ENCODE measurements at regions not wholly inside any gene's neighbourhood (a gene's known extent, or its start where the extent isn't known, plus 50 kb on each side); places are given as distances from the start of the nearest gene placed in this dataset.
"Not testable (repeated sequence)": the region's sequence is repeated elsewhere in the genome, so short reads cannot be mapped to it uniquely, and the experiment has no call there.

- not testable (repeated sequence) for H3K9ac ChIP-seq (ENCODE audit: low read length); DNase-seq (ENCODE audit: low read depth); H3K4me1 ChIP-seq (ENCODE audit: control insufficient read depth, insufficient read depth, low read length); H3K36me3 ChIP-seq (ENCODE audit: control insufficient read depth, insufficient read depth, low read length, severe bottlenecking); H3K9me3 ChIP-seq (ENCODE audit: control insufficient read depth, low read length); H3K4me3 ChIP-seq (ENCODE audit: low read length); H3K27me3 ChIP-seq (replicated peaks; ENCODE audit: control insufficient read depth, insufficient read depth, low read length)
Observed at GRCh38 chr4:102397056-102397455, 51.8 kb upstream of the SLC39A8 start.

- H3K36me3 ChIP-seq (ENCODE audit: control insufficient read depth, insufficient read depth, low read length, severe bottlenecking): no peaks in the 10 kb centered on the region
- no peak overlapping the region for H3K9ac ChIP-seq (ENCODE audit: low read length)
- DNase-seq (ENCODE audit: low read depth): no peak
- H3K4me1 ChIP-seq (ENCODE audit: control insufficient read depth, insufficient read depth, low read length): peaks cover 3% of the 10 kb centered on the region
- H3K9me3 ChIP-seq (ENCODE audit: control insufficient read depth, low read length): no peaks in the 10 kb centered on the region
- H3K4me3 ChIP-seq (ENCODE audit: low read length): no peak overlapping the region
- H3K27me3 ChIP-seq (replicated peaks; ENCODE audit: control insufficient read depth, insufficient read depth, low read length): no peaks in the 10 kb centered on the region
Observed at GRCh38 chr4:102399021-102399420, 53.7 kb upstream of the SLC39A8 start.

- Histone ChIP-seq H3K9me3 (ENCODE audit: control insufficient read depth, low read length) (no peaks in the 10 kb centered on the region), H3K4me3 (ENCODE audit: low read length) (no peak overlapping the region), H3K36me3 (ENCODE audit: control insufficient read depth, insufficient read depth, low read length, severe bottlenecking) (no peaks in the 10 kb centered on the region), H3K9ac (ENCODE audit: low read length) (no peak overlapping the region), H3K4me1 (ENCODE audit: control insufficient read depth, insufficient read depth, low read length) (peaks cover 17% of the 10 kb centered on the region), H3K27me3 (replicated peaks; ENCODE audit: control insufficient read depth, insufficient read depth, low read length) (no peaks in the 10 kb centered on the region)
- DNase-seq (ENCODE audit: low read depth): no peak
Observed at GRCh38 chr4:102400898-102401297, 55.6 kb upstream of the SLC39A8 start.

- Histone ChIP-seq H3K4me1 (ENCODE audit: control insufficient read depth, insufficient read depth, low read length) (peaks cover 17% of the 10 kb centered on the region), H3K27me3 (replicated peaks; ENCODE audit: control insufficient read depth, insufficient read depth, low read length) (no peaks in the 10 kb centered on the region), H3K9ac (ENCODE audit: low read length) (no peak overlapping the region), H3K36me3 (ENCODE audit: control insufficient read depth, insufficient read depth, low read length, severe bottlenecking) (no peaks in the 10 kb centered on the region), H3K9me3 (ENCODE audit: control insufficient read depth, low read length) (no peaks in the 10 kb centered on the region), H3K4me3 (ENCODE audit: low read length) (no peak overlapping the region)
- DNase-seq (ENCODE audit: low read depth): no peak
Observed at GRCh38 chr4:102402223-102402622, 56.9 kb upstream of the SLC39A8 start.

GRCh38 chr4:102403116-102403515 lies 57.8 kb upstream of the SLC39A8 start:
- Histone ChIP-seq H3K36me3 (ENCODE audit: control insufficient read depth, insufficient read depth, low read length, severe bottlenecking) (no peaks in the 10 kb centered on the region), H3K4me3 (ENCODE audit: low read length) (no peak overlapping the region), H3K4me1 (ENCODE audit: control insufficient read depth, insufficient read depth, low read length) (peaks cover 17% of the 10 kb centered on the region), H3K27me3 (replicated peaks; ENCODE audit: control insufficient read depth, insufficient read depth, low read length) (no peaks in the 10 kb centered on the region), H3K9me3 (ENCODE audit: control insufficient read depth, low read length) (no peaks in the 10 kb centered on the region), H3K9ac (ENCODE audit: low read length) (no peak overlapping the region)
- no peak for DNase-seq (ENCODE audit: low read depth)

GRCh38 chr4:102404431-102404969 lies 59.2 kb upstream of the SLC39A8 start:
- H3K36me3 ChIP-seq (ENCODE audit: control insufficient read depth, insufficient read depth, low read length, severe bottlenecking): no peaks in the 10 kb centered on the region
- DNase-seq (ENCODE audit: low read depth): peak; percentile 85
- no peaks in the 10 kb centered on the region for H3K27me3 ChIP-seq (replicated peaks; ENCODE audit: control insufficient read depth, insufficient read depth, low read length)
- no peaks in the 10 kb centered on the region for H3K9me3 ChIP-seq (ENCODE audit: control insufficient read depth, low read length)
- H3K4me1 ChIP-seq (ENCODE audit: control insufficient read depth, insufficient read depth, low read length): peaks cover 17% of the 10 kb centered on the region
- H3K4me3 ChIP-seq (ENCODE audit: low read length): peak overlapping the region; percentile 6
- peak overlapping the region; percentile 20 for H3K9ac ChIP-seq (ENCODE audit: low read length)

- Histone ChIP-seq H3K9ac (ENCODE audit: low read length) (no peak overlapping the region), H3K4me1 (ENCODE audit: control insufficient read depth, insufficient read depth, low read length) (peaks cover 18% of the 10 kb centered on the region), H3K9me3 (ENCODE audit: control insufficient read depth, low read length) (no peaks in the 10 kb centered on the region), H3K36me3 (ENCODE audit: control insufficient read depth, insufficient read depth, low read length, severe bottlenecking) (no peaks in the 10 kb centered on the region), H3K4me3 (ENCODE audit: low read length) (no peak overlapping the region), H3K27me3 (replicated peaks; ENCODE audit: control insufficient read depth, insufficient read depth, low read length) (no peaks in the 10 kb centered on the region)
- DNase-seq (ENCODE audit: low read depth): peak; percentile 27
Observed at GRCh38 chr4:102405821-102406401, 60.6 kb upstream of the SLC39A8 start.

GRCh38 chr4:102410884-102411283 lies 65.6 kb upstream of the SLC39A8 start:
- not testable (repeated sequence) for DNase-seq (ENCODE audit: low read depth); H3K9me3 ChIP-seq (ENCODE audit: control insufficient read depth, low read length); H3K4me3 ChIP-seq (ENCODE audit: low read length); H3K36me3 ChIP-seq (ENCODE audit: control insufficient read depth, insufficient read depth, low read length, severe bottlenecking); H3K27me3 ChIP-seq (replicated peaks; ENCODE audit: control insufficient read depth, insufficient read depth, low read length)
- H3K4me1 ChIP-seq (ENCODE audit: control insufficient read depth, insufficient read depth, low read length): peaks cover 14% of the 10 kb centered on the region
- H3K9ac ChIP-seq (ENCODE audit: low read length): peak overlapping the region; percentile 33

GRCh38 chr4:102411408-102411807 lies 66.1 kb upstream of the SLC39A8 start:
- Histone ChIP-seq H3K9ac (ENCODE audit: low read length) (peak overlapping the region; percentile 41), H3K4me1 (ENCODE audit: control insufficient read depth, insufficient read depth, low read length) (peaks cover 14% of the 10 kb centered on the region), H3K36me3 (ENCODE audit: control insufficient read depth, insufficient read depth, low read length, severe bottlenecking) (no peaks in the 10 kb centered on the region), H3K4me3 (ENCODE audit: low read length) (no peak overlapping the region), H3K27me3 (replicated peaks; ENCODE audit: control insufficient read depth, insufficient read depth, low read length) (no peaks in the 10 kb centered on the region), H3K9me3 (ENCODE audit: control insufficient read depth, low read length) (no peaks in the 10 kb centered on the region)
- peak; percentile 90 for DNase-seq (ENCODE audit: low read depth)

GRCh38 chr4:102416765-102417164 lies 71.5 kb upstream of the SLC39A8 start:
- peaks cover 18% of the 10 kb centered on the region for H3K4me1 ChIP-seq (ENCODE audit: control insufficient read depth, insufficient read depth, low read length)
- no peak overlapping the region for H3K4me3 ChIP-seq (ENCODE audit: low read length)
- no peak for DNase-seq (ENCODE audit: low read depth)
- H3K36me3 ChIP-seq (ENCODE audit: control insufficient read depth, insufficient read depth, low read length, severe bottlenecking): no peaks in the 10 kb centered on the region
- no peak overlapping the region for H3K9ac ChIP-seq (ENCODE audit: low read length)
- H3K27me3 ChIP-seq (replicated peaks; ENCODE audit: control insufficient read depth, insufficient read depth, low read length): no peaks in the 10 kb centered on the region
- no peaks in the 10 kb centered on the region for H3K9me3 ChIP-seq (ENCODE audit: control insufficient read depth, low read length)

- peaks cover 5% of the 10 kb centered on the region for H3K9me3 ChIP-seq (ENCODE audit: control insufficient read depth, low read length)
- no peaks in the 10 kb centered on the region for H3K36me3 ChIP-seq (ENCODE audit: control insufficient read depth, insufficient read depth, low read length, severe bottlenecking)
- no peak overlapping the region for H3K4me3 ChIP-seq (ENCODE audit: low read length)
- peak; percentile 59 for DNase-seq (ENCODE audit: low read depth)
- peak overlapping the region; percentile 30 for H3K9ac ChIP-seq (ENCODE audit: low read length)
- H3K27me3 ChIP-seq (replicated peaks; ENCODE audit: control insufficient read depth, insufficient read depth, low read length): no peaks in the 10 kb centered on the region
- peaks cover 14% of the 10 kb centered on the region for H3K4me1 ChIP-seq (ENCODE audit: control insufficient read depth, insufficient read depth, low read length)
Observed at GRCh38 chr4:102420563-102421398, 75.5 kb upstream of the SLC39A8 start.
